Stimulated activated CD8-positive, alpha-beta memory T cell treated with anti-CD3 and anti-CD28 coated beads, Interleukin-15, amount 100 ng/mL, for 1 hour (primary cell): ENCODE measurements at regions not wholly inside any gene's neighbourhood (a gene's known extent, or its start where the extent isn't known, plus 50 kb on each side); places are given as distances from the start of the nearest gene placed in this dataset.

Experiments
- DNase-seq: peaks from one replicate; pipeline ENCODE4 v3.0.0-alpha.2; 2020; ENCODE audit warnings: low read depth

- DNase-seq: no peak
These were observed 879.7 kb downstream of the QKI start for GRCh38 chr6:164294047-164294784.

GRCh38 chr6:164291224-164291623, 876.7 kb downstream of the QKI start:
- DNase-seq: no peak

- DNase-seq: no peak
These were observed 875.6 kb downstream of the QKI start for GRCh38 chr6:164290101-164290500.

GRCh38 chr6:164286011-164286410, 871.5 kb downstream of the QKI start:
- DNase-seq: no peak

DNA sequence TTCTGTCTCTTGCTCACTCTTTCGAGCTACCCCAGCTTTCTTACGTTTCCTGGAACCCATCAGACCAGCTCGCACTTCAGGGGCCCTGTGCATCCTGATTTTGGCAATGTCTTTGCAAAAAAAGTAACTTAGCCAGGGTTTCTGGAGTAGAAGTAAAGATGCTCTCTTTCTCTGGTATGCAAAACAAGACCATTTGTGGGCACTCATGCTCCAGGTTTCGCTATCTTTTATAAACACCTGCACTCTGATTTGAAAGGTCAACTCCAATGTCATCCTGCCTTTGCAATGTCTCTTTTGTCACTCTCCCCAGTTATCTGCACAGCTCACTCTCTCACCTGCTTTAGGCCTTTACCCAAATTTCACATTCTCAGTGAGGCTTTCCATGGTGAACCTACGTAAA, 869.1 kb downstream of the QKI start:
- DNase-seq: no peak

DNA sequence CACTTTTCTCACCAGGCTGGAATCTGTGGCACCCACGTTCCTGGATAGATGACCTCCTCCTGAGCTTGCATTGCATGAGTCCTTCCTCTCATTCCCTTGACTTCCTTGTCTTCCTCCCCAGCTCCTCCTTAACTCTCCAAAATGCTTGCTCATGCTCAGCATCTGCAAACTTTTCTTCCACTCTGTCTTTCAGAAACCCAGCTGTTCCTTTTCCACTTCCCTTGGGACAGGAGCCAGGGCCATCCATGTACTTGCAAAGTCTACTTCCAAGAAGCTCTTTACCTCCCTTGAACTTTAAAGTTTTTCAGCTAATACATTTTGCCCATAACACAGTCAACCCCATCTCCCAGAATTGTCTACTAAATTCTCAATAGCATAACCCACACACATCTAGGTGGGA, 861.7 kb downstream of the QKI start:
- DNase-seq: no peak

- DNase-seq: no peak
These were observed 861.3 kb downstream of the QKI start for GRCh38 chr6:164275773-164276172.

GRCh38 chr6:164274493-164274892, 860.0 kb downstream of the QKI start:
- DNase-seq: no peak

- DNase-seq: no peak
These were observed 859.0 kb downstream of the QKI start for GRCh38 chr6:164273491-164273890.

DNA sequence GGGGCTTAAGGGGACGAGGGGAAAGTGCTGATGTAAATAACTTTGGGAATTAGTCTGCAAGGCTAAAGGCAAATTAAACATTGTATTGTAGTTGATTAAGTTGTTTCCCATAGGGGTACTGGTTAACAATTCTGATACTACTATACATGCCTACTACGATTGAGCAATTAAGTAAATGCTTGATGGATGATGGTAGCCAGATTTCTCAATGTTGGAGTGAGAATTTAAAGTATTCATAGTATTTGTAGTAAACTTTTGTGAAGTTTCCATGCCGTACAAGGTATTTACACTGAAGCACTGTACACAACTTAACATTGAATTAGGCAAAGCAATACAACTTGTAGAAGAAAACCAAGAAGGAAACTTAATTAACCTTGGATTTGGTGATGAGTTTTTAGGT, 852.3 kb downstream of the QKI start:
- no peak for DNase-seq

DNA sequence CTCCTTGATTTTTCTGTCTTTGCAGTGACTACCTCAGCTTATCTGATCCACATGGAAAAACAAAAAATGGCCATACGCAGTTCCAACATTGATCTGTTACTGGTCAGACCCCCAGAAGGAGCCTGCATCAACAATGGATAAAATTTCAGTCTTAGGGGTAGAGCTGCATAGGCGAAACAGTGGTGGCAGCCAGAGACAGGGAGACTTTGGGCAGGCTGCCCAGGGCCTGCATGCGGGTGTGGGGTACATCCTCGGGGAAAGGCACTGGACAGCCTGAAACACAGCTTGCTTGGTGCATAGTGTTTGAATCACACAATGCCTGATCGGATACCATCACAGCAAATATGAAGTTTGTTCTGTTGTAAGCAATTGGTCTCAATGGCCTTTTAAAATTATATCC, 847.8 kb downstream of the QKI start:
- DNase-seq: no peak

DNA sequence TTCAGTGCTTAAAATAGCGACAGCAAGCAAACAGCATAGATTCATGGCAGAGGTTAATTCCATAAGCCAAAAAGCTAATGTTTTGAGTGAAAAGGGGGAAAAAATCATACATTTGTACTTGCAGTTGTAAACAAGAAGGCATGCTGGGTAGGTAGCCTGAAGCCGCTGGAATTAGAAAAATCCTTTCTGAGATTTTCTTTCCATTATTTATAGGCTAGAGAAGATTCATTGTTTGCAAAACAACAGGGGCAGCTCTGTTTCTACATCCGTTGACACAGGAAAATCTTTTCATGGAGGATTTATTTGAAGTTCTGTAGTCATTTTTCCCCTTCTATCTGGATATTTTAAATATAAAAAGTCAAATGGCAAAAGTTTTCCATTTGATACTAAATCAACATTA, 843.9 kb downstream of the QKI start:
- no peak for DNase-seq

DNA sequence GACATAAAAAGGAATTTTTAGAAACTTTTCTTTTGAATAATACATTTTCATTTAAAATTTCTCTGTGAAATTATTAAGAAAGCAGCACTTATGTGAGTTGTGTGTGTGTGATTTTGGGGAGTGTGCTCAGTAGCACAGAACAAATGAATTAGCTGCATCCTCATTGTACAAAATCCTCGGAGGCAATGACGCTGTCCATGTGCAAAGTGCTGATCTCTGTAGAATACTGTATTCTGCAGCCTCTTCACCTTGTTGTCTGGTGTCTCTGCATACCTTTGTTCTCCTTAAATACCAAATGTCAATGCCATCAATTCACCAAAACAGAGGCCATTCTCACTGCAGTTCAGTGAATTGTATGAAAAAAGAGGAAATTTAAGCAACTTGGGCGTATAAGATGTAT, 838.4 kb downstream of the QKI start:
- no peak for DNase-seq

- DNase-seq: no peak
These were observed 837.8 kb downstream of the QKI start for GRCh38 chr6:164252291-164252690.

- DNase-seq: no peak
These were observed 832.6 kb downstream of the QKI start for GRCh38 chr6:164247106-164247505.

GRCh38 chr6:164246082-164246481, 831.6 kb downstream of the QKI start:
- no peak for DNase-seq

- no peak for DNase-seq
These were observed 829.4 kb downstream of the QKI start for GRCh38 chr6:164243949-164244348.

DNA sequence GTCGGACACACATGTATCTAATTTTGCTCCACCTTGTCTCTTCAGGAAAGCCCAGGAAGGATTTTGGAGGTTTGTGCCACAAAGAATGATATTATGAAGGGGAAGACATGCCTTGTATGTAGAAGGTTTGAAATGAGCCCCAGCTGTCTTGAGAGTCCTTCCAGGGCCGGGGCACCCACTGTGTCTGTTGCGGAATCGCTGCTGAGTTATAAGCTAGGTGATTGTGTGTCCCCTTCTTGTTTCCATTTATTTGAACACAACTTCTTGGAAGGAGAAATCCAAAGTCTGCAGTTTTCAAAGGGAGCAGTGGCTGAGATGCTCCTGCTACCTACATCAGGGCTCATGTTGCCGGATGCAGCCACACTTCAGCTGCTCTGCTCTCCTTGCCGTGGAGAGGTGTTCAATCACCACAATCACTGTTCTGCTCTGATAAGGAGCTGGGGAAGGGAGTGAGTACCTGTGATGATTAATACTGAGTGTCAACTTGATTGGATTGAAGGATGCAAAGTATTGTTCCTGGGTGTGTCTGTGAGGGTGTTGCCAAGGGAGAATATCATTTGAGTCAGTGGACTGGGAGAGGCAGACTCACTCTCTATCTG, 828.6 kb downstream of the QKI start:
- DNase-seq: no peak

DNA sequence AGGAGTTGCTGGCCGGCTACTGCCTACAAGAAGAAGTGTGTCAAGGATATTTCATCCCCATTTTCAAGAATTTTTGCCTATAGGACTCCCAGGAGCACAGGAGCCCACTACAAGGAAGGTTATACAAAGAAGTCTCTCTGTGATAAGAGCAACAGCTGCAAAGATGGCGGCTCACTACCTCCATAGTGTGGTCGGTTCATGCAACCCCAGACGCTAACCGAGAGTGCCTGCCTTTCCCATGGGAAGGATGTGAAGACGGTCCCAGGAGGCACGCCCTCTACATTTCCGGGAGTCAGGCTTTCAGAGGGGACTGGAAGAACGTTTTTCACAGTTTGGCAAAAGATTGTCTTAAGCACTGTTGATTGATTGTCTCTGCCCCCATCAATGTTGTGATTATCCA, 816.3 kb downstream of the QKI start:
- DNase-seq: no peak

DNA sequence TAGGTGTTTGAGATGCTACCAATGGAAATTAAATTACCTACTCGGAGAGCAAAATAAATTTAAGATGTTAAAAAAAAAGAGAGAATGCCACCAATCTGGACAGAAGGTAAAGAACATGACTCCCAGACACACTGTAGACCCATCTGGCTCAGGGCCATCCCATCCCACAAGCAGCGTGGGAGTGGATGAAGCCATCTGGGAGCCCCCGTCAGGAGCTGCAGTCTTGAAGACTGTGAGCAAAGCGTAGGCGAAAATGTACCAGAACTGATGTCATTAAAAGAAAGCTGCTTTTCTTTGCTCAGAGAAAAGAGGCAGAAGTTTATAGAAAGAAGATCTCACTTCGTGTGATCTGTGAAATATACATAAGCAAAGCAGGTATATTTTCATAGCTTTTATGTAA, 815.7 kb downstream of the QKI start:
- no peak for DNase-seq

- no peak for DNase-seq
These were observed 815.2 kb downstream of the QKI start for GRCh38 chr6:164229716-164230115.

DNA sequence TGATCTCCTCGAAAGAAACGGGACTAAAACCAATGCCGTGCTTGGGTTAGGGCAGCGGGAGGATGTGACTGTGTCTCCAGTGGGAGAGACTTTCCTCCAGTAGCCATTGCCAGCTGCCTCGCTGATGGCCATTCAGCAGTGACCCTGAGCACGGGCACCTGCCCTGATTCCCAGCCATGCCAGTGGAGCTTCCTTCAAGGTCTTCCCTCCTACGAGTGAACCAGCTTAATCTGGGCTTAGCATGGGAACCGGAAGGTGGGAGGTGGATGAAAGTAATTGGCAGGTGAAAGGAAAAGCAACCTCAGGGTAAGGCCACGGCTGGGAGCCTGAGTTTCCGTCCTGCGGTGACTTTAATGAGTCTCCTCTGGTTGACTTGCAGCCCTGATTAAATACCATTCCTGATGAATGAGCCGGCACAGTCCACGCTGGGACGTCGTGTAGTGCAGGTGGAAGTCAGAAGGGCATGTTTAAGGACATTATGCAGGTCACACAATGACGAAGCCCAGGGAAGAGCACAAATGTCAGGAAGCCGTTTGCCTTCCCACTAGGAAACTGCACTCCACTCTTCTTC, 813.5 kb downstream of the QKI start:
- DNase-seq: no peak

GRCh38 chr6:164216839-164217238, 802.3 kb downstream of the QKI start:
- no peak for DNase-seq

DNA sequence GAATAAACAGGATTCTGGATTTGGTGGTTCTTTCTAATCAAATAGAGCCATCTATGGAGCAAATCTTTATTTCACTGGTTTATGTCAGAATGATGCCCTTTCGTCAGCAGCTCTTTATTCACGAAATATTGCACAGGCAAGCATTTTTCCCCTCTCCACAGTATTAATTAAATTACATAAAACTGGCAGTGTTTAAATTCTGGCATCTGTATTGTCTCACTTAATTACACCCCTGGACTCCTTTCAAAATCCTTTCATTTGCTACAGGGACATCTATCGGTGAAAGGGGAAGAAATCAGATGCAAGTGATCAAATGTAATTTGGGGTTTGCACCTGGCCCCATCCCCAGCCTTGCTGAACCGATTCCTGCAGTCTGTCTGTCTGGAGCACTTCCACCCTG, 801.9 kb downstream of the QKI start:
- DNase-seq: no peak
